NCI-H2196 treated with DMSO at 0.1 percent for 48 hours (cell line): ENCODE measurements at regions not wholly inside any gene's neighbourhood (a gene's known extent, or its start where the extent isn't known, plus 50 kb on each side); places are given as distances from the start of the nearest gene placed in this dataset.

ENCODE experiments used
- DNase-seq: peaks from one replicate; lab custom pipeline; 2025; ENCODE audit not compliant: unreplicated experiment; lab: John Stamatoyannopoulos, UW

DNA sequence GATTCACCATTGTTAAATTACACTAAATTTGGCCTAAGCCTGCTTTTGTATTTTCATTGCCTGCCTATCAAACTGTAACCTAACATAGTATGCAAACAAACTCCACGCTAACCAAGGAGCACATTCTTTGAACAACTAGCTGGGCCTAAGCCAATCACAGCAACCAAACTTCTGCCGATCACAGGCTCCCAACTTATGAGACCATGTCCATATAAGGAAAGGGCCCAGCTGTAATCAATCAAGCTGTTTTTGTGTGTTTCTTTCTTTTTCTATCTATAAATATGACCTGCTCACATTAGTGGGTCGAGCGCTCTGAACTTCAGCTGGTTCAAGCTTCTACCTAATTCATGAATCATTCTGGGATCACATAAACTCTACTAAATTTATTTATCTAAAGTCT, 473.6 kb downstream of the SI start:
- no peak for DNase-seq

DNA sequence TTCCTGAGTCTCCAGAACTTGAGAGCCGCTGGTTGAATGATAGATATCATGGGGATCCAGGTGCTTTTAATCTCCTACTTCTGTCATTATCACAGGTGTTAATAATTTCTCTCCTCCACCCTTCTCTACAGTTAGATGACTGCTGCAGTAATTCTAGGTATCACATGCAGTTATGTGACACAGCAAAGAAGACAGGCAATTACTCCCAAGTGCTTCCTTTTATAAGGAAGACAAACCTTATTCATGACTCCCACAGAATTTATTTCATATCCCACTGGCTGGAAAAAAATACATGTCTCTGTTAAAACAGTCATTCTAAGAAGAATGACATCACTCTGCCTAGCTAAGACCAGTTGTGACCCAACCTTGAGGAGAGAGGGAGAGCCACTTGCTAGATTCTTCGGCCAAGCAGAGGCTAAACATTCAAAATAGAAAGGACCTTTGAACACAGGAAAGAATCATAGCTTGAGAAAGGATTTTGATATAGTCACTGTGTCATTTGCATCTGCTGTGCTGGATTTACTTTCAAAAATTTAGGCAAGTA, 500.6 kb downstream of the SI start:
- no peak for DNase-seq

- DNase-seq = no peak
These were observed 505.9 kb downstream of the SI start for GRCh38 chr3:164572436-164572835.

DNA sequence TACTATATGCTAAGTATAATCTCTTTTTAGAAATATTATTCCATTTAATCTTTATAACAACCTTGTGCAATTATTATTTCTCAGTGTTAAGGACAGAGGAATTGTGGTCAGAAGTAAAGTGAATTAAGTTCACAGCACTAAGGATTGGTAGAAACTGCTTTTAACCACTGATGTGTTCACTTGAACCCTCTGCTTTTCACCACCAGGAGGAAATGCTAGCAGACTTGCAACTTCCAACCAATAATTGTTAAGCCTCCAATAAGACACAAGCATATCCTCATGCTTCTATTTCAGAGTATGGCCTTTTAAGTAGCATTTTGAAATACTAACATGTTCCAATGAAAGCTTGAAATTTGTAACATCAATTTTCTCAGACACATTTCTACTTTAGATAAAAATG, 527.4 kb downstream of the SI start:
- no peak for DNase-seq

DNA sequence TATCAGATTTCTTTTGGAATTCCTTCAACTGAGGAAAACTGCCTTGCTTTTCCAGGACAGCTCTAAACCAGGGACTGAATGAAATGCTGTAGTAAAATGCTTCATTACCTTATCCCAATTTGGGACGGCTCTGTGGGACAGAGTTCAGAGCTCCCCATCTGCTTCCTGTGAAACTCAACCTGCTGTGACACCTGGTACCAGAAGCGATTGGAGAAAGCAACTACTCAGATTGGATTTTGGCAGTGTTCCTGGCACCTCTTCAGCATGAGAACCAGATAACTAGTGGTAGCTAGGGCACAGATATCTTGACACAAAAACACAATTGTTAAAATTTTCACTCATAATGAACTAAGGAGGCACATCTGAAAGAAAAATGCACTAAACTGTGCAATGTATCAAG, 539.1 kb downstream of the SI start:
- DNase-seq = peak; percentile 46

GRCh38 chr3:164537485-164537884, 540.8 kb downstream of the SI start:
- DNase-seq = no peak

- DNase-seq = no peak
These were observed 545.0 kb downstream of the SI start for GRCh38 chr3:164533275-164533674.

DNA sequence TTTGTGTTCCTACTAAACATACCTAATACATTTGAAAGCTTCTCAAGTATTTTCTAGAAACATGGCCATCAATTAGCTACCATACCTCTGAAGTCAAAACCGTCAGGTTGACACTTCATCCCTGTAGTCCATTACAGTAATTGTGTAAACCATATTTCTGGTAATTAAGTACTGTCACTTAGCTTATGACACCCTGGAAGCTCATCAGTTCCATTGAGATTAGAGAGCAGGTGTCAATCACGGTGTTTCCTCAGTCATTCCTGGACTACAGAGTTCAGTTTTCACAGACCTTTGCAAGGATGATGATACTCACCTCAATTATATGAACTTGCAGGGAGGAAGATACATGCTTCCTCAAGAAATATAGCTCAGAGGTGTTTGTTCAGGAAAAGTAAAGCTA, 552.0 kb downstream of the SI start:
- no peak for DNase-seq

DNA sequence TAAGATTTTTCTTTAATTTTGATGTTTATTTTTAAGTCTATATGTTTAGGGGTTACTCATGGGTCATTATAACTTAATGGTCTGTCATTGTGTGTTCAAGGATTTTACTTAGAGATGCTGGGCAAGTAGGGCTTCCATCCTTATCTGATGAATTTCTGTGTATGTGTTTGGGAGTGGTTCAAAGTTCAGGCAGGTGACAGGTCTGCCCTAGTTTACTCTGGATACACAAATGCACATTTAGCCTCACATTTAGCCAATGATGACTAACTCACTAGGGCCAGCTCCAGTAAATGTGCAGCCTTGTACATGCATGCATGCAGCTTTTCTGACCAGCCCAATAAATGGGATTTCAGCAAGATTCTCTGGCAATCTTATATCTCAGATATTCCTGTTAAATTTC, 554.1 kb downstream of the SI start:
- no peak for DNase-seq

DNA sequence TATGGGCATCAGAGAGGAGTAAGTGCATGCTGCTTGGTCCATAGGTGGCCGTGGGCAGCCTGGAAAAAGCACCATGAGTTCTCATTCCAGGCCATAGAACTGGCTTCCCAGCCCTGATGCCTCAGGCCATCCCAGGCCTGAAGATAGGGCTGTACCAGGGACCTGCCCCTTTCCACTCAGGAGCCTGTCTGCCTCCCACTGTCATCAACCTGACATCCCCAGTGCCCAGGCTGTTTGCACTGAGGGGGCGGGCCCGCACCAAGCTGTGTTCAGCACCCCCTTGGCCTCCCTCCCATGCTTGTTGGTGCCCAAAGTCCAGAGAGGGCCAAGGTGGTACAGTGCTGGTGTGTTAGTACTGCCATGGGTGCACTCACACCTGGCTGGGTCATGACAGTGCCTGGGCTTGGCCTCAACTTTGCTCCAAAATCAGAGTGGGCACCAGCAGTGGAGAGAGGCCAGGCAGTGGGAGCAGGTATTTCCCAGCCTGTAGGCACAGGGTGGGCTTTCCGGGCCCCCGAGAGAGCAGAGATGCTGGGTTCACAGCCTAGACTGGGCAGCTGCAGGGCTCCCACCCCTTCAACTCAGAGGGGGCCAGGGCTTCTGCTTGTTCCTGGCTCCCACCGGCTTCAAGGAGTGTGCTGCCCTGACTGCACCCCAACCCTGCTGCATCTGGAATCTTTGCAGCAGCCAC, 556.1 kb downstream of the SI start:
- no peak for DNase-seq

DNA sequence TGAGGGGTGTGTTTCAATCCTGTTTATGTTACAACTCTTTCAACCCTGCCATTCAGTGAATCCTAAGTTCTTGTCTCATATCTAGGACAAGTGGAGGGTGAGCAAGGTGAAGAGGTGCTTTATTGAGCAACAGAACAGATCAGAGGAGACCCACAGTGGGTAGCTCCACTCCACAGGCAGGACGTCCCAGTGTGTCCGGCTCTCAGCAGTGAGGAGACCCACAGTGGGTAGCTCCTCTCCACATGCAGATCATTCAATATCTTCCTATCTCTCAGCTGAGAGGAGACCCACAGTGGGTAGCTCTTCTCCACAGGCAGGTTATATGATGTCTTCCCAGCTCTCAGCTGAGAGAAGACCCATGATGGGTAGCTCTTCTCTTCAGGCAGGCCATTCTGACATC, 556.7 kb downstream of the SI start:
- no peak for DNase-seq

GRCh38 chr3:164521139-164521538, 557.2 kb downstream of the SI start:
- DNase-seq = no peak

DNA sequence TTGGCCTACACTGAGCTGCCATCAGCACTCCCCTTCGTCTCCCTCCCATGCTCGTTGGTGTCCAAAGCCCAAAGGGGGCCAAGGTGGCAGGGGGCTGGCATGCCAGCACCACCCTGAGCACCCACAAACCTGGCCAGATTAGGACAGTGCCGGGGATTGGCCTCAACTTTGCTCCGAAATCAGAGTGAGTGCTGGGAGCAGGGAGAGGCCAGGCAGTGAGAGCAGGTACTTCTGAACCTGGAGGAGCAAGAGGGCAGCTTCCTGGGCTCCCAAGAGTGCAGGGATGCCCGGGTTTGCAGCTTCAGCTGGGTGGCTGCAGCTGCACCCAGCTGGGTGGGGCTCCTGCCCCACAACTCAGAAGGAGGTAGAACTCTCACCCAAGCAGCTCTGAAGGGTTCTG, 563.0 kb downstream of the SI start:
- no peak for DNase-seq

GRCh38 chr3:164514576-164514975, 563.7 kb downstream of the SI start:
- DNase-seq = no peak

DNA sequence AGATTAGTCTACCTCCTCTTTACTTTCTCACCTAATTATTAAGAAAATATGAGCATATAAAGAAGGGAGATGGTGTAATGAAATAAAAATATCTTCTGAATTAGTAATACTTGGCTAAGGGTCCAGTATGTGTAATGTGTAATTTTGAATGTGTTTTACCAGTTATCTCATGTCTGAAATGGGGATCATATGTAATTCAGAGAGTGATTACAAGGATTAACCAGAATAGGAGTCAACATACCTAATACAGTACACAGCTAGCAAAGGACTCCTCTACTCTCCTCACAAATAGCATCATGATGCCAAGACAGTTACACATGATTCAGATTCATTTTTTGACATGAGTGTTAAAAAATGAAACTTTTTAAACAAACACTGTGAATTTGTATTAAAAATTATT, 570.4 kb downstream of the SI start:
- DNase-seq = no peak

- no peak for DNase-seq
These were observed 579.4 kb downstream of the SI start for GRCh38 chr3:164498917-164499316.

DNA sequence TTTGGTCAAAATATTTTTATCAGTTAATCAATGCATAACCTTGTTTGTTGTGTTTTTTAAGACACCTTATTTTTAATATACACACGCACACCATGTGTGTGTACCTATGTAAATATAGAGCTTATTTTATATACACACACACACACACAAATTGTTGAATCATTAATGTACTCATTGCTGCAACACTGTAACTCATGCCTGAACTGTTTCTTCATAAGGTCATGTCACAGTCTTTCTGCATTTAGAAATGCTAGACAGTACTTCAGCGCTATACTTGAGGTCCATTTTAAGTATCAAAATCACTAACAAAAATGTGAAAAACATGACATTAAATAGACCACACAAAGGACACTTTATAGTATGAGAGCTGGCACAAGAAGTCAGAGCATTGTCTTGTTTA, 589.4 kb downstream of the SI start:
- DNase-seq = no peak

GRCh38 chr3:164486150-164486549, 592.1 kb downstream of the SI start:
- DNase-seq = no peak

DNA sequence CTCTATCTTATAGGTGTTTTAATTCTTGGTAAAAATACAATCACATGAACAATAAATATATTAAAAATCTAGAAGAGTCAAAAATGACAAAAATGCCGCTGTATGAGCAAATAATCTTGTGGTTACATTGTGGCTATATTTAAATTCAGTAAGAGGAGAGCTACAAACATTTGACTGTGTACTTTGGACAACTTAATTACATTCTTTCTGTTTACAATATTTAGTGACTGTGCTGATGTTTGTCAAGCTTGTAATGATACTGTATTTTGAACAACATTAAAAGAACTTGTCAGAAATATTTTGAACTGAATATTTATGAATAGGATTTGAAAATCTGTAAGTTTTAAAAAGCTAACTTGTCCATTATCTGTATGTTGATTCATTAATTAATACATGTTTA, 598.3 kb downstream of the SI start:
- DNase-seq = no peak

DNA sequence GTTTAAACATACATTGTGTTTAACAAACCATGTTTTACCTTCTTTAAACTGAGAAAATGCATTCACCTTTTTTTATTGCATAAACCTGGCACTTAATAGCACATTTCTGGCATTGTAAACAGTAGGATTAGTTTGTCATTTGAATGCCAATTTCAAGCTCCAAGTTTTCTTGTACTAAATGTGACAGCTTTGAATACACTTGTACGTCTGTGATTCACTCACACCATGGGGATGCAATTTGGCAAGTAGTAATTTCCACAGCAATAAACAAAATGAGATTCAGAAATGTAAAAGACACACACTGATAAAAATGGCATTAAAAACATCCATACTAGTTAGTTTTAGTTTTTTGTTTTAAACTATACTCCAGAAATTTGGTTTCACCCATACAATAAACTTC, 598.9 kb downstream of the SI start:
- no peak for DNase-seq

DNA sequence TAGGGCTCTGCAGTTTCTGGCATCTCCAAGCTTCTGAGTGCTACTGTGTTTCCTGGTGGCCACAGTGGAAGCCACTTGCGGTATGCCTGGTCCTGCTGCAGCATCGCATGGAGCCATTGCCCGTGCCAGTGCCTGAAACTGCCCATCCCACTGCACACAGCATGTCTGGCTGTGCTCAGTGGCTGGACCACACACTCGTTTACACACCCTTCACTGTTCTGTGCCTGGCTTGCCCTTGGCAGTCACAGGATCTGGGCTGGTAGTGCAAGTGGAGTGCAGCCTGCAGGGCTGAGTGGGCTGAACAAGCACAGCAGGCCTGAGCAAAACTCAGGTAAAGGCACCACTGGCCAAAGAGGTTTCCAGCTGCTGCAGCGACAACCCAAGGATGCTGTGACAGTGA, 600.0 kb downstream of the SI start:
- DNase-seq = no peak

DNA sequence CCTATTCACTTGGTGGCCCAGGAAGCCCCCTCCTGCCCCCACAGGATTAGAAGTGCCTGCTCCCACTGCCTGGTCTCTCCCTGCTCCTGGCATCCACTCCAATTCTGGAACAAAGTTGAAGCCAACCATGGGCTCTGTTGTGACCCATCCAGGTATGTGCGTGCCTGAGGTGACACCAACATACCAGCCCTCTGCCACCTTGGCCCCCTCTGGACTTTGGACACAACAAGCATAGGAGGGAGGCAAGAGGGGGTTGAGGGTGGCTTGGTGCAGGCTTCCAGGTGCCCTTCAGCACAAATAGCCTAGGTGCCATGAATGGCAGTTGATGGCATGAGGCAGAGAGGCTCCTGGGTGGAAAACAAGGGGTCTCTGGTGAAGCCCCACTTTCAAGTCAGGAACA, 600.9 kb downstream of the SI start:
- DNase-seq = no peak

DNA sequence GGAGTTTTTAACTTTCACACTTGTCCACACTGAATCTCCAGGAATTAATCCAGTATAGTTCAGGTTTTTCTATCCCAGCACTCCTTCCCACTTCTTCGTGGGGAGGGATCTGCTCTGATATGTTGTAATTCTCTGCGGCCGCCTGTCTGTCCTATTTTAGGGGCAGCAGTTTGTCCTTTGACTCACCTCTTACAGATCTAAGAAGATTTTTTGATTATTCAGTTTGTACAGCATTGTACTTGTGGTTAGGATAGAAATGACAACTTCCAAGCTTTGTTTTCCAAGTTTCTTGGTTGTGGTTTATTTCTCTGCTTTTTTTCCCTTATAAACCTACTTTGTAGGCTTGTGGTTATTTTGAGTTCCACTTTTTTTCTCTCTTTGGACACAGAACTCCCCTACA, 601.7 kb downstream of the SI start:
- DNase-seq = no peak
